GM12892 (cell line): ENCODE measurements at regions not wholly inside any gene's neighbourhood (a gene's known extent, or its start where the extent isn't known, plus 50 kb on each side); places are given as distances from the start of the nearest gene placed in this dataset.

Experiments used
- POLR2A ChIP-seq: IDR thresholded peaks from 2 replicates; pipeline ENCODE4 v1.6.1; 2011; ENCODE audit warnings: low read depth, low read length, control low read depth
- POLR2AphosphoS5 ChIP-seq: IDR thresholded peaks from 2 replicates; pipeline ENCODE4 v1.6.1; 2011; ENCODE audit warnings: low read depth, low read length, control low read depth
- TAF1 ChIP-seq: IDR thresholded peaks from 2 replicates; pipeline ENCODE4 v1.6.1; 2011; ENCODE audit warnings: low read depth, mild to moderate bottlenecking, control low read depth, low read length, borderline replicate concordance

GRCh38 chr2:217219164-217219520 is 359.3 kb upstream of the TNP1 start:
- TF ChIP-seq POLR2AphosphoS5: no peak
- no peak for TF ChIP-seq POLR2A
- no peak for TF ChIP-seq TAF1
